Subcutaneous abdominal adipose tissue (tissue), 5 donors: ENCODE measurements at regions not wholly inside any gene's neighbourhood (a gene's known extent, or its start where the extent isn't known, plus 50 kb on each side); places are given as distances from the start of the nearest gene placed in this dataset.

Experiments
- H3K27ac ChIP-seq: one replicate; pipeline ENCODE4 v1.7.0; 2013; ENCODE audit warnings: low read depth, mild to moderate bottlenecking, inconsistent platforms, low read length, moderate library complexity
- H3K27me3 ChIP-seq, 5 donors: one replicate each; pipeline ENCODE4 v1.7.0; 2013; ENCODE audit warnings: low read length in 5 of 5, inconsistent platforms in 1 of 5; ENCODE audit not compliant: control insufficient read depth in 5 of 5, insufficient read depth in 4 of 5
- H3K36me3 ChIP-seq, 5 donors: one replicate each; pipeline ENCODE4 v1.7.0; 2013; ENCODE audit warnings: low read length in 5 of 5; ENCODE audit not compliant: control insufficient read depth in 5 of 5, insufficient read depth in 5 of 5
- H3K4me1 ChIP-seq, 5 donors: one replicate each; pipeline ENCODE4 v1.7.0; 2013; ENCODE audit warnings: low read length in 5 of 5, mild to moderate bottlenecking in 3 of 5, moderate library complexity in 1 of 5; ENCODE audit not compliant: control insufficient read depth in 5 of 5, insufficient read depth in 5 of 5
- H3K4me3 ChIP-seq, 5 donors: one replicate each; pipeline ENCODE4 v1.7.0; 2013; ENCODE audit warnings: low read length in 5 of 5, low read depth in 1 of 5
- H3K9ac ChIP-seq, 5 donors: one replicate each; pipeline ENCODE4 v1.7.0; 2013; ENCODE audit warnings: low read length in 5 of 5, mild to moderate bottlenecking in 4 of 5, moderate library complexity in 3 of 5
- H3K9me3 ChIP-seq, 5 donors: one replicate each; pipeline ENCODE4 v1.7.0; 2013; ENCODE audit warnings: low read length in 5 of 5; ENCODE audit not compliant: control insufficient read depth in 5 of 5
- donor health status: healthy.
- donor health status: healthy.
- donor health status: healthy.
- donor health status: healthy.
- donor health status: healthy.

DNA sequence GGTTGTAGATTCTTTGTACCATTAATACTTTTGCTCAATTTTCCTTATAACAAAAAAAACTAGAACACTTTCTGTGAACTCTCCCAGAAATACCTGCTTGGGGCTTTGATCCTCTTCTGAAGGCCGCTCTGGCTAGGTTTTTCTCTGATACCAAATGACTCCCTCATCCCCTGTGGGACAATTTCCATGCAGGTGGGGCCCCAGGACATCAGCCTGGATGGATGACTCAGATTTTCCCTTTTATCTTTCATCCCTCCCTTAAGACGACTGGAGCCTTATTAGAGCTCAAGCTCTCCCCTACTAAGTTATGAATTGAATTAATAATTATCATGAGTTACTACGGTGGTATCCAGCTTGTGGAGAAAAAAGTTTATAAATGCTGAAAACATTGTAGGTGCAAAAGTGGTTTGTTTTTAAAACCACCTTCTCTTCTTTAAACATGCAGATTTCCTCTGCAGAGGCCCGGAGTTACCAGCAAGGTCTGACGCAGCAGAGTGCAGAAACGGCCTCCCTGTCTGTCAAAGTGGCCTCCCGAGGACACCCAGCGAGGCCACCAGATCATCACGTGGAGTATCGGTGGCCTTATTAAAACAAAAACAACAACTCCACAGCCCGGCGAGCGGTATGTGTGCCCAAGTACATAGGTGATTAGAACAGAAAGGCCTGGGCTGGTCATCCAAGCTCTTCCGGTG lies 50.8 kb upstream of the IRX4 start:
- Histone ChIP-seq H3K9me3 (peaks cover 0 to 7% (median 0%) of the 10 kb centered on the region in 5 donors), H3K9ac (no peak overlapping the region), H3K4me3 (no peak overlapping the region), H3K4me1 (peaks cover 0 to 19% (median 13%) of the 10 kb centered on the region in 5 donors), H3K27me3 (peaks cover 0 to 18% (median 9%) of the 10 kb centered on the region in 5 donors), H3K36me3 (peaks cover 0 to 16% (median 0%) of the 10 kb centered on the region in 5 donors), H3K27ac (no peak overlapping the region)
